Loucy (cell line): ENCODE measurements at regions not wholly inside any gene's neighbourhood (a gene's known extent, or its start where the extent isn't known, plus 50 kb on each side); places are given as distances from the start of the nearest gene placed in this dataset.
"Not testable (repeated sequence)": the region's sequence is repeated elsewhere in the genome, so short reads cannot be mapped to it uniquely, and the experiment has no call there.

Source experiments
- EZH2phosphoT487 ChIP-seq: fragments of 200-600 bp; IDR thresholded peaks from 2 replicates; pipeline ENCODE4 v1.6.1; 2018; ENCODE audit warnings: antibody characterized with exemption, mild to moderate bottlenecking, moderate library complexity, borderline replicate concordance
- TF ChIP-seq, protein P1 (sequence below): fragments of 200-600 bp; sonication (generic); conservative IDR thresholded peaks from 2 replicates; pipeline ENCODE4 v1.5.1; 2014; ENCODE audit warnings: mild to moderate bottlenecking, antibody characterized with exemption, low read length

DNA sequence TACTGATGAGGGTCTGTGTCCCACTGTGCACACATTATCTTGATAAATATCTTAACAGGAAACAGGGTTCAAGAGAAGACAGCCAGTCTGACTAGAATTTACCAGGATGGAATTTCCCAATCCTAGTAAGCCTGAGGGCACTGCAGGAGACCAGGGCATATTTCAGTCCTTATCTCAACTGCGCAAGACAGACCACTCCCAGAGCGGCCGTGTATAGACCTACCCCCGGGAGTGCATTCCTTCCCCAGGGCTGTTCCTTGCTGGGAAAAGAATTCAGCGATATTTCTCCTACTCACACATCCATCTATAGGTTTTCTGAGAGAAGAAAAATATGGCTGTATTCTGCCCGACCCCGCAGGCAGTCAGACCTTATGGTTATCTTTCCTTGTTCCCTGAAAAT is 191.3 kb downstream of the DKK1 start:
- TF ChIP-seq, protein P1, sequence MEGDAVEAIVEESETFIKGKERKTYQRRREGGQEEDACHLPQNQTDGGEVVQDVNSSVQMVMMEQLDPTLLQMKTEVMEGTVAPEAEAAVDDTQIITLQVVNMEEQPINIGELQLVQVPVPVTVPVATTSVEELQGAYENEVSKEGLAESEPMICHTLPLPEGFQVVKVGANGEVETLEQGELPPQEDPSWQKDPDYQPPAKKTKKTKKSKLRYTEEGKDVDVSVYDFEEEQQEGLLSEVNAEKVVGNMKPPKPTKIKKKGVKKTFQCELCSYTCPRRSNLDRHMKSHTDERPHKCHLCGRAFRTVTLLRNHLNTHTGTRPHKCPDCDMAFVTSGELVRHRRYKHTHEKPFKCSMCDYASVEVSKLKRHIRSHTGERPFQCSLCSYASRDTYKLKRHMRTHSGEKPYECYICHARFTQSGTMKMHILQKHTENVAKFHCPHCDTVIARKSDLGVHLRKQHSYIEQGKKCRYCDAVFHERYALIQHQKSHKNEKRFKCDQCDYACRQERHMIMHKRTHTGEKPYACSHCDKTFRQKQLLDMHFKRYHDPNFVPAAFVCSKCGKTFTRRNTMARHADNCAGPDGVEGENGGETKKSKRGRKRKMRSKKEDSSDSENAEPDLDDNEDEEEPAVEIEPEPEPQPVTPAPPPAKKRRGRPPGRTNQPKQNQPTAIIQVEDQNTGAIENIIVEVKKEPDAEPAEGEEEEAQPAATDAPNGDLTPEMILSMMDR: not testable (repeated sequence)
- not testable (repeated sequence) for TF ChIP-seq EZH2phosphoT487
